ENCODE measurements at regions not wholly inside any gene's neighbourhood (a gene's known extent, or its start where the extent isn't known, plus 50 kb on each side); places are given as distances from the start of the nearest gene placed in this dataset.

DNA sequence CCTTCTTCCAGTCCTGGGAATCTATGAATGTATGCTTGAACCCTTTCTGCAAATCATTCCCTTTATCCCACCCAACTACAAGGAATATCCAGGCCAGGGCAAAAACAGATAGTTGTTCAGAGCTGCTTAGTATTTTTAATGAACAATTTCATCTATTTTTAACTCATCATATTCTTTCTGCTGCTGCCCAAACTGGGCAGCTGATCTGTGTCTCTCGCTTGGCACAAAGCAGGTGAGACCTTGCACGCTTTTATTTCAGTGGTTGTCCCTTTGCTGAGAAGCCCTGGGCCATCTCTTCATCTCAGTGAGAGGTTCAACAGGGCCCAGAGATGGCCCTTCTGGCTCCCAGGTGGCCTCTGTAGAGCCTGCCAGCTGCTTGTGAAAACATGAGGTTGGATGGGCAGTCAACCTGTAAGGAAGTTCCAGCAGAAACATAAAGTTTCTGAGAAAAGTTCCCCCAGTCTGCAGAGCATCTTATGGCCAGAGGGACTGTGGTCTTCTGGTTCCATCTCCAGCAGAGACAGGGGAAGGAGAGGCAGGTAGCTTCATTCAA lies 57.5 kb downstream of the MYCN start:
- peak; percentile 93 for DNase-seq (ENCODE audit: low spot score)

DNA sequence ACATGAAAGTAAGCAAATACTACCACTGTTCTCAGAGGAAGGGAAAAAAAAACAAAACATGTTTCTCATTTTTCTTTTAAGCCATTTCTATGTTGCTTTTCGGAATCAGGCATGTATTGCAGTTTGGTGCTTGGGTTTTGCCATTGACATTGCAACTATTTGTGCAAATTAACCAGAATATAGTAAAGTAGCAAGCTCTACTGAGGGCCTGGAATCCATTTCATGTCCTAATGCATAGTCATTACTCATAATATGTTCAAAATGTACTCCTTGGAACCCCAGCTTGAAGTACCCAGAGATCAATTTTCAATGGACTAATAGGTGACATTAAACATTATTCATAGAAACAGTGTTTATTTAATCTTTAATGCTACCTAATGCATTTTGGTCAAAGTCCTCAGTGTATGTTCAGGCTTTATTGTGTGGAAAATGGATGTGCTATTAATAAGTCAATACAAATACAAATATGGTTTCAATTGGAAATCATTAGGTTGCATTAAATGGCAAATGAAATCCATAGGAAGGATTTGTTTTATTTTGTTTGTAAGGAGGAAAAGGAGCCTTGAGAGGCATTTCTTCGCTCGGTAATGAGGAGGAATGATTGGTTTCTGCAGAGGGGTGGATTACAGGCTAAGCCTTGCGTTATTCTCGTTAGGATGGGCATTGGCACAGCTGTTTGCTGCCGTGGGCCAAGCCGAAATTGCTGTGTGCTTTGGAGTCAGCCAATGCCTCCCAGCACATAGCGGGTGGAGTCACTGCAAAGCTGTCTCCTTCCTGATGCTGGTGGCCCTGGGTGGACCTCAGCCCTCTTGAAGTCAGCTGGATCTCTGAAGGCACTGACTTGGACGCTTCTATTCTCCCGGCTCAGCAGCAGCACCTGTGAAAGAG lies 56.4 kb downstream of the MYCN start:
- DNase-seq (ENCODE audit: low spot score): peak; percentile 93

Small RNAs in the stretch of these regions (small RNA-seq; reads per million reads assigned to genes)
- gene AC174048.1: 0 reads per million in 2 experiments
- gene RF00561: 0 reads per million in 2 experiments
